H1 (cell line): ENCODE measurements at regions not wholly inside any gene's neighbourhood (a gene's known extent, or its start where the extent isn't known, plus 50 kb on each side); places are given as distances from the start of the nearest gene placed in this dataset.

ENCODE experiments used
- BRCA1 ChIP-seq: IDR thresholded peaks from 2 replicates; pipeline ENCODE4 v1.6.1; 2012; ENCODE audit warnings: low read depth, low read length, improper control_type of control experiment
- CTCF ChIP-seq, 3 experiments: IDR thresholded peaks; 1 replicate in 2 of 3; 2 replicates in 1 of 3; pipeline versions ENCODE4 v1.5.1 to v1.6.1; 2011; ENCODE audit warnings: low read length in 3 of 3, mild to moderate bottlenecking in 3 of 3, inconsistent platforms in 2 of 3, low read depth in 1 of 3, moderate library complexity in 1 of 3; ENCODE audit not compliant: insufficient read depth in 1 of 3; ENCODE audit errors: control extremely low read depth in 1 of 3
- NRF1 ChIP-seq: IDR thresholded peaks from 2 replicates; pipeline ENCODE4 v1.6.1; 2011; ENCODE audit warnings: mild to moderate bottlenecking, low read depth, low read length, improper control_type of control experiment

GRCh38 chr6:6941201-6941600 is 166.6 kb upstream of the RREB1 start (continued):
- TF ChIP-seq NRF1: no peak
- TF ChIP-seq CTCF (IDR thresholded peaks at IDR 0.05; ENCODE audit: control extremely low read depth in 1 of 3, insufficient read depth in 1 of 3, low read depth in 1 of 3, low read length in 3 of 3): no peak
- TF ChIP-seq BRCA1: no peak
